ENCODE measurements at regions not wholly inside any gene's neighbourhood (a gene's known extent, or its start where the extent isn't known, plus 50 kb on each side); places are given as distances from the start of the nearest gene placed in this dataset.

DNA sequence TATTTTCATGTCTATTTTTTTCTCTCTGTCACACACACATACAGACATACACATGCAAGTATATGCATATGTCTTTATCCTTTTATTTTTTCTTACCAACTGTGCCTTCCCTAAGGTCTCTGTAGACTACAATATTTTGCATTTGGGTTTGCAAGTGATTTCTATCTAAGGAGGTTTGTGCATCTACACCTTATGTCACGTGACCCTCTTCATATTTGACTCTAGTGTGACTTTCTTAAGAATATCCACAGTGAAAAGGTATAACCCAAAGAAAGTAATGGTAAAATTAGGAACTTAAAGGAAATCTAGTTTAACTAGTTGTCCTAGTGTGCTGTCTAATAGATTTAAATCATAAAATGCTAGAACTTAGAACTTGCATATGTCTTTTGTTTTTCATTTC, 298.8 kb upstream of the LRIG3 start:
- TF ChIP-seq, protein P1, sequence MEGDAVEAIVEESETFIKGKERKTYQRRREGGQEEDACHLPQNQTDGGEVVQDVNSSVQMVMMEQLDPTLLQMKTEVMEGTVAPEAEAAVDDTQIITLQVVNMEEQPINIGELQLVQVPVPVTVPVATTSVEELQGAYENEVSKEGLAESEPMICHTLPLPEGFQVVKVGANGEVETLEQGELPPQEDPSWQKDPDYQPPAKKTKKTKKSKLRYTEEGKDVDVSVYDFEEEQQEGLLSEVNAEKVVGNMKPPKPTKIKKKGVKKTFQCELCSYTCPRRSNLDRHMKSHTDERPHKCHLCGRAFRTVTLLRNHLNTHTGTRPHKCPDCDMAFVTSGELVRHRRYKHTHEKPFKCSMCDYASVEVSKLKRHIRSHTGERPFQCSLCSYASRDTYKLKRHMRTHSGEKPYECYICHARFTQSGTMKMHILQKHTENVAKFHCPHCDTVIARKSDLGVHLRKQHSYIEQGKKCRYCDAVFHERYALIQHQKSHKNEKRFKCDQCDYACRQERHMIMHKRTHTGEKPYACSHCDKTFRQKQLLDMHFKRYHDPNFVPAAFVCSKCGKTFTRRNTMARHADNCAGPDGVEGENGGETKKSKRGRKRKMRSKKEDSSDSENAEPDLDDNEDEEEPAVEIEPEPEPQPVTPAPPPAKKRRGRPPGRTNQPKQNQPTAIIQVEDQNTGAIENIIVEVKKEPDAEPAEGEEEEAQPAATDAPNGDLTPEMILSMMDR (IDR thresholded peaks at IDR 0.05), result no peak
- no peak for TF ChIP-seq POLR2A (IDR thresholded peaks at IDR 0.05)

Measured in Peyer's patch (tissue), 4 donors.